GM12873 (cell line): ENCODE measurements at regions not wholly inside any gene's neighbourhood (a gene's known extent, or its start where the extent isn't known, plus 50 kb on each side); places are given as distances from the start of the nearest gene placed in this dataset.

ENCODE experiments used
- TF ChIP-seq, protein P1 (sequence below): IDR thresholded peaks from 2 replicates; pipeline ENCODE4 v1.5.1; 2012; ENCODE audit warnings: low read depth, mild to moderate bottlenecking, moderate library complexity, low read length, control low read depth; ENCODE audit not compliant: insufficient read depth; ENCODE audit errors: missing control alignments

DNA sequence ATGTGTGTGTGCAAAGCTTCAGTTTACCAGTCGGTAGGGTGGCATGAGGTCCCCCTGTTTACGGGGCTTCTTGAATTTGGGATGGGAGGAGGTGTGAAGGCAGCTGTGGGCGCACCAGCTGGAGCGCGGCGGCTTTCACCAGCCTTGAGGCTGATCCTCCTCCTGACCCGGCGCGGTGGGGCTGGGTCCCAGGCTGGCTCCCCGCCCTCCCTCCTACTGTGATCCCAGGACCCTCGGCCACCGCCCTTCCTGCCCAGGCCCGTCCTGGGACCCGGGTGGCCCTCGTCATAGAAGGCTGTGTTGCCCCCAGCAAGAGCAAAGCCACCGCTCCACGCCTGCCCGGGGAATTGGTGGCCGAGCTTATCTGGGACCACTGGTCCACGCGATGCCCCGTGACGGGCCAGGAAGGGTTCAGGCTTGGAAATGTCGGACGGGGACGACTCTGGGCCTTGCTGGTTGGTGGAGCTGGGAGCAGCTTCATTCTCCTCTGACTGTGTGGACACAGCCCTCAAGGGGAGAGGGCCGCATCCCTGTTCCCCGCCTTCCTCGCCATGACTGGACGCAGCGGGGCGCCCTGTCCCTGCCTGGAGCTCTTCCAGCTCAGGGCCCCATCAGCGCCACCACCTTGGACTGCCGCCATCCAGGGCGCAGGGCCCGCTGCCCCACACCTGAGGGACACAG lies 271.1 kb upstream of the IRX1 start:
- TF ChIP-seq, protein P1, sequence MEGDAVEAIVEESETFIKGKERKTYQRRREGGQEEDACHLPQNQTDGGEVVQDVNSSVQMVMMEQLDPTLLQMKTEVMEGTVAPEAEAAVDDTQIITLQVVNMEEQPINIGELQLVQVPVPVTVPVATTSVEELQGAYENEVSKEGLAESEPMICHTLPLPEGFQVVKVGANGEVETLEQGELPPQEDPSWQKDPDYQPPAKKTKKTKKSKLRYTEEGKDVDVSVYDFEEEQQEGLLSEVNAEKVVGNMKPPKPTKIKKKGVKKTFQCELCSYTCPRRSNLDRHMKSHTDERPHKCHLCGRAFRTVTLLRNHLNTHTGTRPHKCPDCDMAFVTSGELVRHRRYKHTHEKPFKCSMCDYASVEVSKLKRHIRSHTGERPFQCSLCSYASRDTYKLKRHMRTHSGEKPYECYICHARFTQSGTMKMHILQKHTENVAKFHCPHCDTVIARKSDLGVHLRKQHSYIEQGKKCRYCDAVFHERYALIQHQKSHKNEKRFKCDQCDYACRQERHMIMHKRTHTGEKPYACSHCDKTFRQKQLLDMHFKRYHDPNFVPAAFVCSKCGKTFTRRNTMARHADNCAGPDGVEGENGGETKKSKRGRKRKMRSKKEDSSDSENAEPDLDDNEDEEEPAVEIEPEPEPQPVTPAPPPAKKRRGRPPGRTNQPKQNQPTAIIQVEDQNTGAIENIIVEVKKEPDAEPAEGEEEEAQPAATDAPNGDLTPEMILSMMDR: no peak

DNA sequence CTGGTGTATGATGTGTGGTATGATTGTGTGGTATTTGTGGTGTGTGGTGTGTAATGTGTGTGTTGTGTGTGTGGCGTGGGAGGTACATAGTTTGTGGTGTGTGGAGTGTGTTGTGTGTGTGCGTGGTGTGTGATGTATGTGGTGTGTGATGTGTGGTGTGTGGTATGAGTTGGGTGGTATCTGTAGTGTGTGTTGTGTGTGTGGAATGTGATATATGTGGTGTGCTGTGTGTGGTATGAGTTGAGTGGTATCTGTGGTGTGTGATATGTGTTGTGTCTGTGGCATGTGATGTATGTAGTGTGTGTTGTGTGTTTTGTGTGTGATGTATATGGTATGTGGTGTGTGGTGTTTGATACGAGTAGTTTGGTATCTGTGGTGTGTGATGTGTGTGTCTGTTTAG lies 272.5 kb upstream of the IRX1 start:
- TF ChIP-seq, protein P1: no peak

DNA sequence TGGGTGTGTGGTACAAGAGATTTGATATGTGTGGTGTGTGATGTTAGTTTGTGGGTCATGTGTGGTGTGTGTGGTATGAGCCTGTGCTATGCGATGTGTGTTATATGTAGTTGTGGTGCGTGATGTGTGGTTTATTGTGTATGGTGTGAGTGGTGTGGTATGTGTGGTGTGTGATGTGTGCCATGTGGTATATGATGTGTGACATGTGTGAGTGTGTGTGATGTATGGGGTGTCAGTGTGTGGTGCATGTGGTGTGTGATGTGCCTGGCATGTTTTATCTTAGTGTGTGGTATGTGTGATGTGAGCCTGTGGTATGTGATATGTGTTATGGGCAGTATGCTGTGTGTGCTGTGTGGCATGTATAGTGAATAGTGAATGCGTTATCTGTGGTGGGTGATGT lies 273.0 kb upstream of the IRX1 start:
- TF ChIP-seq, protein P1: no peak

DNA sequence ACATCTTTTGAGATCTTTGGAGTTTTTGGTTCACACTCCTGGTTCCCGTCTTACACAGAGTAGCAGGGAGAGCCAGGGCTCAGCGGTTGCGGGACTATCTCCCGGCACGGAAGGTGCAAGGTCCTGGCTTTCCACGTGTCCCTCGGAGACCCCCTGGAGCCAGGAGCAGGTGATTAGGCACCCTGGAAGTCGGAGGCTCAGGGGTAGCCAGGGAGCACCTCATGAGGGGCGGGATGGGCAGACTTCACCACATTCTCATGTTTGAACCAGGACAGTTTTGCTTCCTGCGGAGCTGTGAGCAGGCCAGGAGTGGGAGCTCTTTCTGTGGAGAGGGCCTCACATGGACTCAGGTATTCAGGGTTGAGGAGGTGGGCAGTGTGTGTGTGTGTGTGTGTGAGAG lies 273.7 kb upstream of the IRX1 start:
- TF ChIP-seq, protein P1: no peak

DNA sequence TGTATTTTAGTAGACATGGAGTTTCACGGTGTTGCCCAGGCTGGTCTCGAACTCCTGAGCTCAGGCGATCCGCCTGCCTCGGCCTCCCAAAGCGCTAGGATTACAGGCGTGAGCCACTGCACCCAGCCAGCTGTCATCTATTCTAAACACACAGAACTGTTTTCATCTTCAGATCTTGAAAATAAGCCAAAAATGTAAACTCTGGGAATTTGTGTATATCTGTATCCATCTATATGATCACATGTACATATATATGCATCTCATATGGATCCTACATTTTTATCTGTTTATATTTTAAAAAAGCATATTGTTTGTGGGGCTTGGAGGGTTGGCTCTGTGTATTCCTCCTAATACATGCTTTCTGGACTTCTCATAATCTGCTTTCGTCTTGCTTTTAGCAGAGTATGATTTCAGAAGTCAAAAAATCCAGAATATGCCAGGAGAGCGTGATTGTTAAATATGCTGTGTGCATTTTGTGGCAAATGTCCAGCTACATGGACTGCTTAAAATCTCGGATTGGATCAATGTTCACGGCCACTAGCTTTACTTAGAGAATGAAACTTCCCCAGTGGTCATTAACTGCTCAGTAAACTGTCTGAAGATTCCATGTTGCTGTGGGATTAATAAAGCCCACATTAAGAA lies 274.4 kb upstream of the IRX1 start:
- TF ChIP-seq, protein P1: no peak

DNA sequence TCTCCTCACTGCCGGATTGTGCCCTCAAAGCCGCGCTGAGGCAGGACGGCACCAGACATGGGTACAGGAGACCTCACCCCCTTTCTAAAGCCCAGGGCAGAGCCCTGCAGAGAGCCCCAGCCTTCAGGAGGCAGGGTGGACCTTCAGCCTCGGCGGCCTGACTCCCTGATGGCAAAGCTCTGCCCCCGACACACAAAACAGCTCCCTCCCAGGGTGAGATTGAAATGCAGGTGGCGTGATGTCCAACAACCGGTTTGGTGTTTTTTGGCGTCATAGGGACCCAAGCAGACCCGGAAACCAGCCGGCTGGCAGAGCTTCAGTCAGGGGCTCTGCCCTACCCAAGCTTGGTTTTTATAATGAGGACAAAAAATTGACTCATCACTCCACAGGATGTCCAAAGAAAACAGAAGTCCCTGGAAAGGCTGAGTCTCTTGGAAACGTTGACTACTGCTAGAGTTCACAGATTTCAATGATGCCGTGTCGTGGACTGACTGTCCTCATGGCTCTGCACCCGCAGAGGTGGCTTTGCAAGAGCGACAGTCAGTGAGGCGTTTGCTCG lies 275.2 kb upstream of the IRX1 start:
- TF ChIP-seq, protein P1: no peak

DNA sequence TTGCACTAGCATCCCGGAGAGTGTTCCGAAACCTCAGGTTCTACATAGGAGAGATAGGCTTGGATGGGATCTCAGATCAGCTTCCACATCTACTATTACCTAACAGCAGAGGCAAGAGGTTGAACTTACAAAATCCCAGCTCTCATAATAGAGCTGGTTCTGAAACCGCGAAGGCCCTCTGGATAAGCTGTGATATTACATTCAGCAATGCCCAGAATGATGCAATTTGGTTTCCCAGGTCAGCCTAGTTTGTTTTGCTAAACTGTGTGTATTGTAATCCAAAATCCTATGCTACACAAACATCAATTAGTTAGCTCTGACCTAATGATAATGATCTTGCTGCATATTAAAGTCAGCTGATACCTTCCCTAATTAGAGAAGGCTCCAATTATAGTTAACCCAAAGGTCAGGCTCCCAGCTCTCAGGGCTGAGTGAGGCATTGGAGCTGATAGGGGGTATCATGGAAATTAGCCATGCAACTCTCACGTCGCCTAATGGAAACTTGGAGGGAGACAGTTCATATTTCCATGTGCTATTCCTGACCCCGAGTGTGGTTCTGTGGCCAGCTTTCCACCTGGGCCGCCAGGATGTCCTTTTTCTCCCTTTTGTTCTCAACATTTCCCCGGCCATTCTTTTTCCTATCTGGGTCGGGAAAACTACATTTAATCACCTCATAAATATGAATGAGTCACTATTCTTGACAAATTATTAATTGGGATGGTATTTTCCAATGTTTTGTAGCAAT lies 278.4 kb upstream of the IRX1 start:
- TF ChIP-seq, protein P1: no peak
